Suppressor macrophage treated with lipopolysaccharide for 4 hours (primary cell): ENCODE measurements at regions not wholly inside any gene's neighbourhood (a gene's known extent, or its start where the extent isn't known, plus 50 kb on each side); places are given as distances from the start of the nearest gene placed in this dataset.

Experiments used
- DNase-seq: peaks from one replicate; pipeline ENCODE4 v3.0.0-alpha.2; 2020

GRCh38 chr10:91149550-91149949 lies 70.9 kb upstream of the PCGF5 start:
- DNase-seq, result no peak

- no peak for DNase-seq
These were observed 69.8 kb upstream of the PCGF5 start for GRCh38 chr10:91150631-91151030.

GRCh38 chr10:91153508-91153907 lies 67.0 kb upstream of the PCGF5 start:
- no peak for DNase-seq

- no peak for DNase-seq
These were observed 65.6 kb upstream of the PCGF5 start for GRCh38 chr10:91154842-91155241.

GRCh38 chr10:91156196-91156595 lies 64.3 kb upstream of the PCGF5 start:
- DNase-seq, result no peak

- DNase-seq, result no peak
These were observed 61.1 kb upstream of the PCGF5 start for GRCh38 chr10:91159254-91159783.

GRCh38 chr10:91162050-91162494 lies 58.4 kb upstream of the PCGF5 start:
- DNase-seq, result peak; percentile 20

- DNase-seq, result peak; percentile 54
These were observed 57.8 kb upstream of the PCGF5 start for GRCh38 chr10:91162495-91163268.

GRCh38 chr10:91163269-91163868 lies 57.1 kb upstream of the PCGF5 start:
- peak; percentile 68 for DNase-seq

- peak; percentile 76 for DNase-seq
These were observed 56.5 kb upstream of the PCGF5 start for GRCh38 chr10:91163869-91164474.

- no peak for DNase-seq
These were observed 55.9 kb upstream of the PCGF5 start for GRCh38 chr10:91164520-91165065.

- DNase-seq, result no peak
These were observed 53.1 kb upstream of the PCGF5 start for GRCh38 chr10:91167406-91167805.

GRCh38 chr10:91170418-91170817 lies 50.0 kb upstream of the PCGF5 start:
- DNase-seq, result no peak
